Loucy (cell line): ENCODE measurements at regions not wholly inside any gene's neighbourhood (a gene's known extent, or its start where the extent isn't known, plus 50 kb on each side); places are given as distances from the start of the nearest gene placed in this dataset.
A peak's percentile ranks its signal among the peaks of the same experiment; 100 is the strongest.

ENCODE experiments used
- H2AFZ ChIP-seq: fragments of 200-600 bp; sonication (generic); 2 replicates; pipeline ENCODE4 v1.6.0; 2016; ENCODE audit warnings: antibody characterized with exemption, mild to moderate bottlenecking, low read length, moderate library complexity
- H3F3A ChIP-seq: fragments of 200-600 bp; 2 replicates; pipeline ENCODE4 v1.6.0; 2016; ENCODE audit warnings: antibody characterized with exemption, low read depth, mild to moderate bottlenecking
- H3K27me3 ChIP-seq: fragments of 200-600 bp; sonication (generic); 2 replicates; pipeline ENCODE4 v1.6.1; 2014; ENCODE audit warnings: low read length, mild to moderate bottlenecking; ENCODE audit not compliant: insufficient read depth, poor library complexity, severe bottlenecking
- H3K36me3 ChIP-seq: fragments of 200-600 bp; sonication (generic); 2 replicates; pipeline ENCODE4 v1.6.1; 2016; ENCODE audit warnings: low read length; ENCODE audit not compliant: insufficient read depth
- H3K4me1 ChIP-seq: fragments of 200-600 bp; sonication (generic); 2 replicates; pipeline ENCODE4 v1.5.1; 2014; ENCODE audit warnings: low read length, mild to moderate bottlenecking; ENCODE audit not compliant: insufficient read depth, poor library complexity, severe bottlenecking
- H3K4me2 ChIP-seq: fragments of 200-600 bp; sonication (generic); 2 replicates; pipeline ENCODE4 v1.6.0; 2014; ENCODE audit warnings: antibody characterized with exemption, low read length, low read depth, mild to moderate bottlenecking; ENCODE audit not compliant: poor library complexity, severe bottlenecking
- H3K4me3 ChIP-seq: fragments of 200-600 bp; sonication (generic); 2 replicates; pipeline ENCODE4 v1.5.1; 2014; ENCODE audit warnings: low read length, mild to moderate bottlenecking, mixed read lengths; ENCODE audit not compliant: poor library complexity, severe bottlenecking
- H3K79me2 ChIP-seq: fragments of 200-600 bp; sonication (generic); 2 replicates; pipeline ENCODE4 v1.6.1; 2014; ENCODE audit warnings: low read length; ENCODE audit not compliant: insufficient read depth
- H3K9ac ChIP-seq: fragments of 200-600 bp; sonication (generic); 2 replicates; pipeline ENCODE4 v1.6.0; 2014; ENCODE audit warnings: mild to moderate bottlenecking, low read depth, low read length, moderate library complexity; ENCODE audit not compliant: poor library complexity, severe bottlenecking
- H3K9me2 ChIP-seq: fragments of 200-600 bp; sonication (generic); replicated peaks from 2 replicates; pipeline ENCODE4 v1.6.1; 2016; ENCODE audit warnings: low read depth, low read length, mixed read lengths
- H3K9me3 ChIP-seq: fragments of 200-600 bp; sonication (generic); 2 replicates; pipeline ENCODE4 v1.6.1; 2014; ENCODE audit warnings: mild to moderate bottlenecking, antibody characterized with exemption, low read length, low read depth; ENCODE audit not compliant: insufficient read depth
- H4K20me1 ChIP-seq: fragments of 200-600 bp; sonication (generic); 2 replicates; pipeline ENCODE4 v1.6.0; 2014; ENCODE audit warnings: antibody characterized with exemption, low read length, mild to moderate bottlenecking; ENCODE audit not compliant: insufficient read depth, poor library complexity, severe bottlenecking
- CTCF ChIP-seq: fragments of 200-600 bp; sonication (generic); conservative IDR thresholded peaks from 2 replicates; pipeline ENCODE4 v1.5.1; 2014; ENCODE audit warnings: mild to moderate bottlenecking, antibody characterized with exemption, low read length
- EZH2phosphoT487 ChIP-seq: fragments of 200-600 bp; IDR thresholded peaks from 2 replicates; pipeline ENCODE4 v1.6.1; 2018; ENCODE audit warnings: antibody characterized with exemption, mild to moderate bottlenecking, moderate library complexity, borderline replicate concordance

- H3K36me3 ChIP-seq: no peaks in the 10 kb centered on the region; the same call in 1 of the 2 replicates
- H3K9me2 ChIP-seq: no peaks in the 10 kb centered on the region
- H3K27me3 ChIP-seq: no peaks in the 10 kb centered on the region
- peaks cover 59% of the 10 kb centered on the region for H3K4me1 ChIP-seq
- TF ChIP-seq CTCF: peak; percentile 39
- TF ChIP-seq EZH2phosphoT487: no peak
- peak overlapping the region; percentile 91 for H3K9ac ChIP-seq
- no peaks in the 10 kb centered on the region for H4K20me1 ChIP-seq
- peaks cover 10% of the 10 kb centered on the region; the same call in 1 of the 2 replicates for H3K79me2 ChIP-seq
- no peak overlapping the region for H2AFZ ChIP-seq
- H3K4me2 ChIP-seq: peak overlapping the region; percentile 84
- peak overlapping the region; percentile 70 for H3K4me3 ChIP-seq
- peaks cover 11% of the 10 kb centered on the region for H3F3A ChIP-seq
- no peaks in the 10 kb centered on the region for H3K9me3 ChIP-seq
Observed at GRCh38 chr12:131229426-131230339, 276.0 kb downstream of the ADGRD1 start.

- Histone ChIP-seq H3K4me3 (peak overlapping the region; percentile 39), H3K4me1 (peaks cover 59% of the 10 kb centered on the region), H4K20me1 (no peaks in the 10 kb centered on the region), H3K9ac (peak overlapping the region; percentile 91), H3K36me3 (no peaks in the 10 kb centered on the region; the same call in 1 of the 2 replicates), H3K9me2 (no peaks in the 10 kb centered on the region), H3K4me2 (peak overlapping the region; percentile 84), H3F3A (peaks cover 11% of the 10 kb centered on the region), H3K9me3 (no peaks in the 10 kb centered on the region), H3K79me2 (peaks cover 10% of the 10 kb centered on the region; the same call in 1 of the 2 replicates), H3K27me3 (no peaks in the 10 kb centered on the region), H2AFZ (no peak overlapping the region)
- TF ChIP-seq EZH2phosphoT487: no peak
- TF ChIP-seq CTCF: peak; percentile 34
Observed at GRCh38 chr12:131230340-131231031, 276.8 kb downstream of the ADGRD1 start.

GRCh38 chr12:131231032-131231980, 277.6 kb downstream of the ADGRD1 start:
- no peak overlapping the region for H2AFZ ChIP-seq
- H3K27me3 ChIP-seq: no peaks in the 10 kb centered on the region
- no peaks in the 10 kb centered on the region for H4K20me1 ChIP-seq
- no peaks in the 10 kb centered on the region for H3K9me2 ChIP-seq
- peaks cover 10% of the 10 kb centered on the region; the same call in 1 of the 2 replicates for H3K79me2 ChIP-seq
- H3K4me2 ChIP-seq: peak overlapping the region; percentile 84
- H3K36me3 ChIP-seq: no peaks in the 10 kb centered on the region; the same call in 1 of the 2 replicates
- H3K4me3 ChIP-seq: peak overlapping the region; percentile 12
- H3F3A ChIP-seq: peaks cover 11% of the 10 kb centered on the region
- no peak for TF ChIP-seq EZH2phosphoT487
- TF ChIP-seq CTCF: no peak
- peaks cover 57% of the 10 kb centered on the region for H3K4me1 ChIP-seq
- H3K9ac ChIP-seq: peak overlapping the region; percentile 91
- no peaks in the 10 kb centered on the region for H3K9me3 ChIP-seq
